Dermis blood vessel endothelial cell (primary cell): ENCODE measurements at regions not wholly inside any gene's neighbourhood (a gene's known extent, or its start where the extent isn't known, plus 50 kb on each side); places are given as distances from the start of the nearest gene placed in this dataset.
"Not testable (repeated sequence)": the region's sequence is repeated elsewhere in the genome, so short reads cannot be mapped to it uniquely, and the experiment has no call there.

Experiments
- DNase-seq: peaks from one replicate; pipeline ENCODE4 v3.0.0; 2010

DNA sequence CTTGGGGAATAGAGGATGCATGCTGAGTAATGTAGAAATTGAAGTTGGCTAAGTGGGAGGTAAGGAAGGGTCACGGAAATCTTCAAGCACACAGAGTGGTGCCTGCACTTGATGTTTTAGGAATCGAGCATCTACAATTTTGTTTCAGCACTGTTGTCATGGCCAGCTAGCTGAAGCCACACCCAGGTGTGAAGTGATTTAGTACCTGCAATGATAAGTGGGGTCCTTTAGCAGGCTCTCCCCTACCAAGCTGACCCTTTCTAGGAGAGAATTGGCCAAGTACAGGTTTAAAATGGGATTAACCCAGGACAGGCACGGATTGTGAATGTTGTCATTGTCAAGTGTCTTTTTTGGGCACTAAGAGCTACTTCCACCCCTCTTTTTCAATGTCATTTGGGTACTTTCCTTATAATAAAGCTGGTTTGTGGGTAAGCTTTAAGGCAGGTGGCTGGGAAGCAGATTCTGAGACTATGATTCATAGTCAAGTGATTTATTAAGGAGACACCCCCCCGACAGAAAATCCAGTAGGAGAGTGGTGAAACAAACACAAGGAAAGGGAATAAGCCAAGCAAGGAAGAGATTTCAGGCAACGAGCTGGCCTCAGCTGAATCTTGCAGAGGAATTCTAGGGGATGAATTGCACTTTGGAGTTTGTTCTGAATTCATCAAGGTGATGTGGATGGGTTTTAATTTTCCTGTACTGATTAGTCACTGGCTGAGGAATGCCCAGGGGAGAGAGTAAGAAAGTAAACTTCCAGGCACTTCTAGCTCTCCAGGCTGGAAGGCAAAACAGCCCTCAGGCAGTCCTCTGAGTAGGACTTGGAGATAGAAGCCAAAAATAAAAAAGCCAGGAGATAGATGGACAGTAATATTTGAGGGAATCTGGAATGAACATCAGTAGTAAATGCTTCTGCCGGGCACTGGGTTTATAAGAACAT, 1128.4 kb downstream of the SORCS3 start:
- DNase-seq, result no peak

DNA sequence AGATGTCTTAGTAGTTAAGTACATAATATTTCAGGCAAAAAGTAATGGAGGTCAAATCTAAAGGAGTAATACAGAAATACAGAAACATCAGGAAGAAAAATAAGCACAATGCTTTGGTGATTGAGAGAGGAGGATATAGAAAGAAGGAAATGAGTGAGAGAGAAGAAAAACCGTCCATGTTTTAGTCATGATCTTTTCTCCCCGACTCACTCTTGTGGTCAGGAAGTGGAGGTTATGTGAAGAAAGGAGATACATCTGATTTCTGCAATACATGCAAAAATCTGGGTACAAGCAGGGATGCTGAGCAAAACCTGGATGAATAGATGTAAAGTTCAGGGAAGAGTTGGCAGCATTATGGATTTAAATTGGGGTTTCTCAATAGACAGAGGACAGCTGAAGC, 1122.5 kb downstream of the SORCS3 start:
- DNase-seq, result no peak

DNA sequence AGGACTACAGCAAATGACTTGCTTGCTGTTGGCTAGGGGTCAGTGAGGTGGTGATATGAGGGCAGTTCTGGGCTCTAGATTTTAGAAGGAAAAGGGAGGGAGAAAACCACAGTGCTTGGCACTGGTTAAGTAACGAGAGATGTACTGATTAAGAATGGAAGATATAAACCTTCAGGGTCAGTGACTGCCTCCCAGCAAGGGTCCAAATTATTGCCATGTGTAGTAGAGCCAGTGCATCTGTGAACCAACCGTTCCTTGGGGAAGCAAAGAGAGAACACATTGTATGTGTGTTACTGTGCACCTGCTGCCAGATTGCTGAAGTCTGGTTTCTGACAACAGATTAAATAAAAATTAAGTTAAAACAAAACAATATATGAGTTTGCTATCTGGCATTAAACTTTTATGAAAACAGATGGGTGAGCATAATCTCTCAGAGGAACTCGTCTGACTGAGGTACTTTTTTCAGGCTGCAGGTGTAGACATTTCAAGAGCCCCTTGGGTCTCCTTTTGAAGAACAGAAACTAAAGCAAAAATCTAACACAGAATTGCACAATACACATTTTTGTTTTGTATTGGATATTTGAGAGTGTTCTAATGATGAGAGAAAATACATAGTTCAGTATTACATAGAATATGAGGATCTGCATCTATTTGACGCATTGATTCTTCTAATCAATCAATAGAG, 1120.6 kb downstream of the SORCS3 start:
- DNase-seq, result no peak

DNA sequence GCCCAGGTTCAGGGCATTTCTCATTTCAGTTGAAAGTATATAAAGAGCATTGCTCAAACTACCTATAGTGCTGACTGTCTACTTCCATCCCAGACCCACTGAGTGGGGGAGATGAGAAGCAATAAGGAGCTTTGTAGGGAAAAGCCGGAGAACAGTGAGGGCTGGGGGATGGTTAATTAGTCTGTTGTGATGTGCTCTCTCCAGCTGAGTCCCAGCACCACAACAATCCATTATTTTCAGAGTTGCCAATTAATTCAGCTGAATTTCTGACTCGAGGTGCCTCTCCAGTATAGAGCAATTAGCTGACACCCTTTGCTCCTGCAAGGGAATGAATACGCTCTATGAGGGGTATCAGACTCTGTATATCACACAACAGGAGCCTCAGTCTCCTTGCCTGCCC, 1118.6 kb downstream of the SORCS3 start:
- no peak for DNase-seq

DNA sequence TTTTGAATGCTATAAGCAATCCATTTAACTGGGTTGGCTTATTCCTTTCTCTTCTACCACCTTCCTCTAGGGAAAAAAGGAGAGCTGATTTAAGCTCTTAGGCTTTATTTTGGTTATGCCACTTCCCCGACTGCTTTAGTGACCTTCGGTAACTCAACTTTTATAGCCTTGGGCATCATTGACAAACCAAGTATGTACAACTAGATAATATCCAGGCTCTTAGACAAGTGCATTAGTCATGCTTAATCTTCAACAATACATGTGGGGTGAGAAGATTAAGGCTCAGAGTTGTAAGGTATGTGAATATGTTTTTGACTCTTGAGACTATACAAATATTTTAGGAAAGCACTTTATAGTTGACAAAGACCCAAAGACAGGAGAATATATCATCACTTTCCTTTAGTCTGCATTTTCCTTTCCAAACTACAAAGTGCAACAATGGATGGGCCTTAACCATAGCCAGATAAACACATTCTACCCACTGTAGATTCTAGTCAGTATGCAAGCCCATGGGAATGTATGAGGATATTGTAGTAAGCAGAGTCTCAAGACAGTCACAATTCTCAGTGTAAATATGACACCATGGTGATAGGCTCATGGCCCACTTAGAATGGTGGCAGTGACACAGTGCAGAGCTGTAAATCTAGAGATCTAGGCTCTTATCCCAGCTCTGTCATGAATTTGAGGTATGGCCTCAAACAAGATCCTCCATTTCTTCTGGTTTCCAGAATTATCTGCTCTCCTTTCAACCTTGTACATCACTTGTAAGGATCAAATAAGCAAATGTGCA, 1117.3 kb downstream of the SORCS3 start:
- DNase-seq, result no peak

DNA sequence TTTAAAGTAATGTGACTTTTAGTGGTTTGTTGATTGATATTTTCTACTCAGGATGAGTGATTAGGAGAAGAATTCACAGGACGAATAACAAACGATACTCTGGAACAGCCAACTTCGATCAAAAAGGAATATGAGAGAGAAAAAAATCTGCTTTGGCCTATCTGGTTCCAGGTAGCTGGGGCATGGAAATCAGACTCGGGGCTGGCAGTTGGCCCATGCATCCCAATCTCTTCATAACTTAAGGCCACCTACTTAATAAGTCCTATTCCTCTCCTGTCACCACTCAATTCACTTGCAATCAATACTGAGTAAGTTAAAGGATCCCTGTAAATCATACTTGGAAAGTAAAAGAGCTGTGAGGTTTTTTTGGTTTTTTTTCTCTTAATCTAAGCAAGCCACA, 1116.2 kb downstream of the SORCS3 start:
- no peak for DNase-seq

DNA sequence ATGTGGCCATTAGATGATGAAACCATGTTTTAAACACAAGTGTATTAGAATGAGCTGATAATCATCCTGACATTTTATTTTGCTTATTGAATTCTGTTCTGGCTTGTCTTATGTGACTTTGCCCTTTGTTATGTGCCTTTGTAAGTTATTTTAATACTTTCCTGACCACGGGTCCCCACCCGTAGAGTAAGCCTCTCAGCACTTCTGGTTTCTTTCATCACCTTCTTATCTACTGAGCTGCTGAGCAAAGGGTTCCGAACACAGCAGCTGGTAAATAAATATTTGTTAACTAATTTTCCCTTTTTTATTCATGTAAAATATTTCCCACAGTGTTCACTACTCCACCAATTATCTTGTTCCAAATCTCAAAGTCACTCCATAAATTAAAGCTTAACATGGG, 1115.3 kb downstream of the SORCS3 start:
- no peak for DNase-seq

DNA sequence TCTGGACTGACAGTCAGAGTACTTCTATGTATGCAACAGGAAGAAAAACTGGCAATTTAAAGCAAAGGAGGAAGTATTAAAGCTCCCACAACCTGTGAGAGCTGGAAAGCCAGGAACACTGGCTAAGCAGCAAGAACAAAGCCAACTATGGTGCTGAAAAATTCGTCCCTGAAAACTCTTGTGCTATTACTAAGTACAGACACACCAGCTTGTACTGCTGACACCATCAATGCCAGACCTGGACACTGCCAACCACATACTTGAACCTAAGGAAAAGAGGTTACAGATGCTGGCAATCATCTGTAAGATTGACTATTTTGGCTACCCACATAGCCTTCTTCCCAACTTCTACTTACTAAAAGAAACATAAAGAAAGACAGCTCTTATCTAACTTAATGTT, 1110.6 kb downstream of the SORCS3 start:
- no peak for DNase-seq

DNA sequence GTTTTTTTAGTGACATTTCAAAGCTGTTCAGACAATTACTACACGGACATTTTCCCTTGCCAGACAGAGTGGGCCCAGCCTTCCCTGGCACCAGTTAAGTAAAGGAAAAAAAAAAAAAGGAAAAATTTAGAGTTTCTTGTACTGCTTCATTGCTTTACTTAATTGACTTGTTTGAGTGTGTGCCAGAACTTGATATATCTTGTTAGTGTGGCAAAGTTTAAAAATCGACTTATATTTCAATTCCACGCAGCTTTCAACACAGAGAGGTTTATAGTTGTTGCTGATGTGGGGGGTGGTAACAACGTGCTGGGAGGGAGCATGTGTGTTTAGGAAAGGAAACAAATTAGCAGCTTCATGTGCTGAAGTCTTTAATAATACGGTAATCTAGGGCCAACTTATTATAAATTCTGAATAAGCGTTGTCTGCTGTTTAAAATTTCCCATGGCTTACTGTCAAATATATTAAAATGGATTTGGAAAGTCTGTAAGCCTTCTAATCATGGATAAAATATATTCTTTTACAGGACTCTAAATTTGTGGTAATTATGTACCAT, 1104.6 kb downstream of the SORCS3 start:
- no peak for DNase-seq

DNA sequence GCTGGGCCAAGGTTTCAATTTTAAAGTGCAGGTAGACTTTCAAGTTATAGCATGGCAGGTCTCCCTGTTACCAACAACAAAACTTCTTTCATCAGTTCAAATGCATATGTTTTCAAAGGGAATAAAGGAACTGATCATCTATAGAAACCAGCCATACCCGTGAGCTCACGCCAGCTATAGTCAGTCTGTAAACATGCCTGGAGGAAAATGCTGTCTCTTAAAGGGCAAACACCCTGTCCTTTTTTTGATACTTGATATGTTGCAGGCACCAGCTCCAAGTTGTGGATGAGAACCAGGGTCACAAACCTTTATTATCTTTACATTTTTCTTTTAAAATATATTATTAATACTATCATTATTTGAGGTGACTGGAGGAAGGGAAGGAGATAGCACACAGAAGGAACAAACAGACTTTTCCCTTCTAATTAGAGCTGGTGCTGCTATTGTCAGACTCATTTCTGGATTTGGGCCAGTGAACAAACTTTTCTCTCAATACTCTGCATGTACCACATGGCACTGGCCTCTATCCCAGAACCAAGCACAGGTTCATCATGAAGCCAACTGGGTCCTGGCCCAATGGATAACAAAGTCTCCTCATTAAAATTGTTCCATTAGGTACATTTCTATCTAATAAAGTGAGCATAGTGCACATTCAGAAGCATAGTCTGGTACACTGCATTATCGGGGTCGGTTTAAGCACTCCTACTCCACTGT, 1102.4 kb downstream of the SORCS3 start:
- DNase-seq, result no peak

DNA sequence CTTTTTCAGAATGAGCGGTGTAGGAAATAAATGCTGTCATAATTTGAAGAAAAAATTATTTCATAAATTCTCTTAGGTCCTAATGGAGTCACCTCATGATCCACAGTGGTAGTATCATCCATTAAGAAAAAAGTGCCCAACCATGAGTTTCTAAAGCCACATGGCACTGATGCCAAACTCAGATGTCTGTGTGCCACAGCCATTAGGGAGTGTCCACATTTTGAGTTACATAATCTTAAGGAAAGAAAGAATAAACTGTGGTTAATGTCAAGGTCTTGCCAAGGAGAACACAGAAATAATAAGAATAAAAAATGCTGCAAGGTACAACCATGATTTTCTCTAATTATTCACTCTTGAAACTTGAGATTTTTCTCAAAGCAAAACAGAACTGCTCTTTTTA, 1101.8 kb downstream of the SORCS3 start:
- no peak for DNase-seq

DNA sequence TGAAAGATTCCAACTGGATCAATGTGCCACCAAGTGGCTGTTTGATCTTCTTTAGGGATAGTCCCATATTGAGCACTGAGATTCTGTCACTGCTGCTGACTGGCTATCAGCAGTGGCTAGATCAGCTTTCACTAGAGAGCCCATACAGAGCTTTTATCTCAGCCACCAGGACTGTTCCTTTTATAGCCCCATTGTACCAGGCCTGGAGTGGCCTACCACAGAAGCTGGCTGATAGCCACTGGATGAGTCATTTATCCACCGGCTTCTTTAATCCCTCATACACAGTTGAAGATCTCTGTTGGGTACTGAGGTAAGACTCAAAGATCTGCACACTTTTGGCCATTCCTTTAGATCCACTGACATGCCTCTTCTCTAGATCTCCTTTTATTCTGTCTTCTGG, 1101.1 kb downstream of the SORCS3 start:
- no peak for DNase-seq

DNA sequence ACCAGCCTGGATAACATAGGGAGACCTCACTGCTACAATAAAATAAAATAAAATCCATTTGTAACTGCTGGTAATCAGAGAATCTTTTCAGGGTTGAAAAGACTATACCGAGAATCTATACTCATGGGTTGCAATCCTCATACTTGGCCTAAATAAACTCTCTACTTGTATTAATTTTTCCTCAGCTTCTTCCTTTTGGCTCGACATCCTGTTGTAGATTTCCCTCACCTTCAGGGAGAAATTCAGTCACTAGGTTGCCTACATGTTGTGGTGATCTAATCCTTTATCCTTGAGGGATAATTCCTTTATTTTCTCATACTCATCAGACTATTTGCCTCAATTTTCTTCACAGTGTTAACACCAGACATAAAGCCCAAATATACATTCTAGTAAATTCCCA, 1093.4 kb downstream of the SORCS3 start:
- DNase-seq, result no peak

DNA sequence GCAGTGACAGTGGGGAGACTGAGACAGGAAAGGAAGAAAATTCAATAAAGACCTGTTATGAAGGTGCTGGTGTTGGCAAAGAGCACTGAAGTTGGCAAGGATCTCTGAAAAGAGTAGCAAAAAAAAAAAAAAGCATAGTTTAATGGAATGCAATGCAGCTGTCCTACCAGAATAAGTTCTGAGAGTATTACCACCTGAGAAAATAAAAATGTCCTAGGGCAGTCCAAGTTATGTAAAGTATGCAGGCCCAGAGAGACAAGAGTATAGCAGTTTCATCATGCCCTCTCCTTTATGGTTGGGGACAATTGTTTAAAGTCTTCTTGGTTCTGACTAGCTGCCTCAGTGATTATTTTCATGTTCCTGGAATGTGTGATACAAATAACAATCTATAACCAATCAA, 1092.8 kb downstream of the SORCS3 start:
- no peak for DNase-seq

DNA sequence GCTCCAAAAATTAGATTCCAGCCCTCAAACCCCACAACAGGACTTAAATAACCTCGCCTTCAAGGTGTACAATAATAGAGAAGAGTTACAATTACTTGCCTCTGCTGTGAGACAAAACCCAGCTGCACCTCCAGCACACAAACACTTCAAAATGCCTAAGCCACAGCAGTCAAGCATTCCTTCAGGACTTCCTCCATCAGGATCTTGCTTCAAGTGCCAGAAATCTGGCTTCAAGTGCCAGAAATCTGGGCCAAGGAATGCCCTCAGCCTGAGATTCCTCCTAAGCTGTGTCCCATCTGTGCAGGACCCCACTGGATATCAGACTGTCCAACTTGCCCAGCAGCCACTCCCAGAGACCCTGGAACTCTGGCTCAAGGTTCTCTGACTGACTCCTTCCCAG, 1088.3 kb downstream of the SORCS3 start:
- DNase-seq, result no peak

DNA sequence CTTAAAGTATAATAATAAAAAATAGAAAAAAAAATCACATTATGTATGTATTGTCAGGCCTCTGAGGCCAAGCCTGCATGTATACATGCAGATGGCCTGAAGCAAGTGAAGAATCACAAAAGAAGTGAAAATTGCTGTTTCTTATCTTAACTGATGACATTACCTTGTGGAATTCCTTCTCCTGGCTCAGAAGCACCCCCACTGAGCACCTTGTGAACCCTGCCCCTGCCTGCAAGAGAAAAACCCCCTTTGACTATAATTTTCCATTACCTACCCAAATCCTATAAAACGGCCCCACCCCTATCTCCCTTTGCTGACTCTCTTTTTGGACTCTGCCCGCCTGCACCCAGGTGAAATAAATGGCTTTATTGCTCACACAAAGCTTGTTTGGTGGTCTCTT, 1086.5 kb downstream of the SORCS3 start:
- not testable (repeated sequence) for DNase-seq

DNA sequence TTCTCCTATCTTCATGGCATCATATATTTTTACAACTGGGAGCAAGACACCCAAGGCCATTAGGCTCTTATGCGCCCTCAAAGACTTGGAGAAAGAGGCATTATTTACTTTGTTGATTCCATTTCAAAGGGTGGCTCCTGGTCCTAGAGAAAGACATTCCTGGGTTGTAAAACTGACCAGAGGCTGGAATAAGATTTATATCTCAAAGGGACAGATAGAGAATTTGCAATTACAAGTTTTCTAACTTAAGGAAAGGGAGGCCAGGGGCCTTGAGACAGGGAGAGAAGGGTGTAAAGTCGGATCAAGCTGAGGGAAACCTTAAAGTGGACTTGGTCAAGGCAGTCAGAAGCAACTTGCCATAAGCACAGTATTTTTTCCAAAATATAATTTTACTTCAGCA, 1086.0 kb downstream of the SORCS3 start:
- no peak for DNase-seq

DNA sequence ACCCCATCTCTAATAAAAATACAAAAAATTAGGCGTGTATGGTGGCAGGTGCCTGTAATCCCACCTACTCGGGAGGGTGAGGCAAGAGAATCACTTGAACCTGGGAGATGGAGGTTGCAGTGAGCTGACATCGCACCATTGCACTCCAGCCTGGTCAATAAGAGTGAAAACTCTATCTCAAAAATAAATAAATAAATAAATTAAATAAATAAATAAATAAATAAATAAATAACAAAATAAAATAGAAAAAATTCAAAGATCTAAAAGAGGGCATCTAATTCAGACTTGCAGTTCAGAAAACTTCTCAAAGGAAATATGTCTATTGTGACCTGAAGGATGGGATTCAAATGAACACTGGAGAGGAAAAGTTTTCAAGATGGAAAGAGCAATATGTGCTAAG, 1085.1 kb downstream of the SORCS3 start:
- DNase-seq, result no peak

DNA sequence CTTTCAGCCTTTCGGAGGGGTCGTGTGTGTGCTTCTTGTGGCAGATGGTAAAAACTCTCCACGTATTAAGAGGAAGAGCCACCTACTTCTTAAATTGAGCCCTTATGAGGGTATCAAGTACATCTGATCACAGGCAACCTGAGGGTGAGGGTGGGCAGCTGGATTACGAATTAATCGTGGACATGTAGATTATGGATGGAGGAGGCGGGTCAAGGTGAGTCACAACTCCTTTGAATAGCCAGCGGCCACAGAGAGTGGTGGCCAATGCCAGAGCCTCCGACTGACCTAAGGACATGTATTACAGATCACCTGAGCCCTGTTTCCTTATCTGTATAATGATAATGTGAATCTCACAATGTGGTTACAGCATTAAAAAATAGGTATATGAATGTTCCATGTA, 1083.9 kb downstream of the SORCS3 start:
- no peak for DNase-seq

DNA sequence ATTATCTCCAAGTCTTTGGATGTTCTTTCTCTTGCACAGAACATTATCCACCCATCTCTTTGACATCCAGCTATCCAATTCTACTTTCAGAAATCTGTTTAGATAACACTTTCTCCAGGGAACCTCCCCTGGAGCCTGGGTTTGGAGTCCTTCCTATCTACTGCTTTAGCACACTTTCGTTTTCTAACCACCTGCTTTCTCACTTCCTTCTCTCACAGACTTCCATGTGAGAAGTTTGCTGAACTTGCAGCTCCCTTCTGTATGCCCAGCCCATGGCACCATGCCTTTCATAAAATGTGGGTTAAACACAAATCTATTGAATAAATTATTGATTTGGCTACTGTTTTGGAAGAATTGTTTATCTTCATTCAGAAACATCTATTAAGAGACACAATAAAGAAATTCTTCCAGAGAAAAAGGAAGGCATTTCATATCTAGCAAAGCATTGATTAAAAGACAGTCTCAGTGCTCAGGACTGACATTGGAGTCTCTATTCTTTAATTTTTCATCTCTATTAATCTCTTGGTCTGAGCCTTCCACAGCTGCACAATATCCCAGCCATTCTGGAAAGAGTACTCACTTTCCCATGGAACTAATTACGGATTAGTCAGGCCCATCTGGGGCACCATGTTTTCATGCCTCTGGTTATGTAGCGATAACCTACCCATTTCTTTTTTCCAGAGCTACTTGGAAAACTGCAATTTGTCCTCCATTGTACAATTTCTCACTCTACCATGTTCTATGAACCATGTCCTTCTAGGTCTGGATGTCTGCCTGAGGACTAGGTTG, 1077.3 kb downstream of the SORCS3 start:
- DNase-seq, result no peak

DNA sequence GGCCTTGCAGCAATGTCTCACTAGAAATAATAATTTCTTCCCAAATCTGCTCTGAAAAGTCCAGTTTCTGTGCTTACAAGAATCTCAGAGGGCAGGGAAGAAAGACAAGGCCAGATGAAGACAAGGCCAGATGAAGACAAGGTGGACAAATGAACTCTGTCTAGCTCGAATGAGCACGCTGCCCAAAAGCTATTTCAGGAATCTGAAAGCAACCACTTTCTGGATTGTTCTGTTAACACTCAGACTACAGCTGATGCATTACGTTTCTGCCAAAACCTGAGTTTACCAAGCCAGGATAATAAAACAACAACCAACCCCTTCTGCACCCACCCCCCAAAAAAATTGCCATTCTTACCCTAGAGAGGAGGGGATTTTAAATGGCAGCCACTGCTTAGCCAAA, 1073.6 kb downstream of the SORCS3 start:
- DNase-seq, result no peak

DNA sequence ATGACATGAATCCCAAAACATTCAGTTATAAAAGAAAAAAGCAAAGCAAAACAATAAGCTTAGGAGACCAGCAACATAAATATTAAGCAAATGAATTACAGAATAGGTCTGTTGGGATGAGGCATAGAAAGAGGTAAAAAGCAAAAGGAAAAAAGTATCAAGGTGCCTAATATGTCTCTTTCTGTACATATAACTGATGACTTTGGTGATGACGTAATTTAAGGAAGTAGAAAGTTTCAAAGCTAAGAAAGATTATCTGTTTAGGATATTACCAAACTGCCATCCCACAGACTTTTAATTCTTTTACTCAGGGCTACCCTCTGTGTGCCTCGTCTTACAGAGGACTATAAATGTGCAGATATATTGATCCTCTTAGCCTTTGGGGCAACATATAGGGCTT, 1066.5 kb downstream of the SORCS3 start:
- DNase-seq, result no peak
